Right lobe of liver (tissue), 6 donors: ENCODE measurements at regions not wholly inside any gene's neighbourhood (a gene's known extent, or its start where the extent isn't known, plus 50 kb on each side); places are given as distances from the start of the nearest gene placed in this dataset.
"Not testable (repeated sequence)": the region's sequence is repeated elsewhere in the genome, so short reads cannot be mapped to it uniquely, and the experiment has no call there.

Source experiments
- ATAC-seq, 4 donors: fragments of 200-7000 bp; cut with Tn5 transposase; one replicate each; pipeline ENCODE4 v1.9.1; 2020; ENCODE audit warnings: mild to moderate bottlenecking in 4 of 4, moderate library complexity in 4 of 4
- DNase-seq, 3 donors: peaks; one replicate each; pipeline ENCODE4 v3.0.0-alpha.2; 2020
- H3K27ac ChIP-seq, 3 donors: fragments of 200-600 bp; one replicate each; pipeline ENCODE4 v1.8.0; 2022
- H3K27me3 ChIP-seq, 2 donors: fragments of 200-600 bp; one replicate each; pipeline ENCODE4 v1.8.0; 2022
- H3K36me3 ChIP-seq, 4 donors: fragments of 200-600 bp; sonication (generic) in 1 of 4; one replicate each; pipeline versions ENCODE4 v1.5.1 to v1.8.0; 2017 to 2022; ENCODE audit warnings: control low read depth in 1 of 4
- H3K4me1 ChIP-seq, 4 donors: fragments of 200-600 bp; sonication (generic) in 1 of 4; one replicate each; pipeline versions ENCODE4 v1.5.1 to v1.8.0; 2017 to 2022; ENCODE audit warnings: control low read depth in 1 of 4
- H3K4me3 ChIP-seq, 3 donors: fragments of 200-600 bp; one replicate each; pipeline ENCODE4 v1.8.0; 2022
- H3K9me3 ChIP-seq, 4 donors: fragments of 200-600 bp; sonication (generic) in 1 of 4; one replicate each; pipeline versions ENCODE4 v1.5.1 to v1.8.0; 2017 to 2022; ENCODE audit warnings: control low read depth in 1 of 4
- POLR2A ChIP-seq: fragments of 450-650 bp; IDR thresholded peaks from one replicate; pipeline ENCODE4 v1.6.1; 2017; ENCODE audit warnings: antibody characterized with exemption, mild to moderate bottlenecking
- WGBS: methylation state at CpG from one replicate; pipeline ENCODE4 v1.1.6; 2018; ENCODE audit warnings: low coverage, low lambda C conversion rate; ENCODE audit not compliant: insufficient coverage; ENCODE audit errors: missing lambda C conversion rate; 5-methylcytosine and 5-hydroxymethylcytosine counted together
- intact Hi-C, 2 donors: fragments of 100-400 bp; cut with DNase I; formaldehyde crosslinking; loops; one replicate each; pipeline versions ENCODE4 v1.11.2 to v1.14.1; 2022
- TF ChIP-seq, protein P1 (sequence below), 4 donors: fragments of 200-600 bp in 3 of 4; fragments of 450-650 bp in 1 of 4; IDR thresholded peaks; one replicate each; pipeline versions ENCODE4 v1.5.1 to v1.8.0; 2016 to 2022; ENCODE audit warnings: antibody characterized with exemption in 4 of 4, mild to moderate bottlenecking in 2 of 4
- donor health status: DM: no; HTN: yes; CAD: no.
- donor health status: DM: no; HTN: no; CAD: no.
- donor health status: DM: no; HTN: no; CAD: no.
- donor health status: DM: no; HTN: yes; CAD: no.
- donor health status: DM: no; HTN: yes; CAD: no.

DNA sequence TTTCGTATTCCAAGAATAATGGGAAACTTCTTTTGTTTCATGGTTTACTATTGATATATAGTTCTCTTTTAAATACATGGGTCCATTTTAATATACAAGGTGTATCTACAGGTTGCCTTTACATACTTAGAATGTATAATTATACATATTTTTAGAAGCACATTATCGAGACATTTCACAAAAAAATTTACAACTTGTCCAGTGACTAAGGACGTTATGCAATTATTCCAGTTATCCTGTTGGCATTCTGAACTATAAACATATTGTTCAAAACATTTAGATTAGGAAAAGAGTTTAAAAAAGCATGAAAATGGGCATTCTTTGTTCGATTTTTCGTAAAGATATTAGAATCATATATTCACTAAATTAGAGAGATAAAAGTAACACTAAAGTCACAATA is 344.6 kb upstream of the TMEFF2 start:
- Histone ChIP-seq H3K4me3 (no peak overlapping the region), H3K36me3 (no peaks in the 10 kb centered on the region), H3K9me3 (no peaks in the 10 kb centered on the region), H3K27ac (no peak overlapping the region), H3K4me1 (no peaks in the 10 kb centered on the region), H3K27me3 (no peaks in the 10 kb centered on the region)
- TF ChIP-seq, protein P1, sequence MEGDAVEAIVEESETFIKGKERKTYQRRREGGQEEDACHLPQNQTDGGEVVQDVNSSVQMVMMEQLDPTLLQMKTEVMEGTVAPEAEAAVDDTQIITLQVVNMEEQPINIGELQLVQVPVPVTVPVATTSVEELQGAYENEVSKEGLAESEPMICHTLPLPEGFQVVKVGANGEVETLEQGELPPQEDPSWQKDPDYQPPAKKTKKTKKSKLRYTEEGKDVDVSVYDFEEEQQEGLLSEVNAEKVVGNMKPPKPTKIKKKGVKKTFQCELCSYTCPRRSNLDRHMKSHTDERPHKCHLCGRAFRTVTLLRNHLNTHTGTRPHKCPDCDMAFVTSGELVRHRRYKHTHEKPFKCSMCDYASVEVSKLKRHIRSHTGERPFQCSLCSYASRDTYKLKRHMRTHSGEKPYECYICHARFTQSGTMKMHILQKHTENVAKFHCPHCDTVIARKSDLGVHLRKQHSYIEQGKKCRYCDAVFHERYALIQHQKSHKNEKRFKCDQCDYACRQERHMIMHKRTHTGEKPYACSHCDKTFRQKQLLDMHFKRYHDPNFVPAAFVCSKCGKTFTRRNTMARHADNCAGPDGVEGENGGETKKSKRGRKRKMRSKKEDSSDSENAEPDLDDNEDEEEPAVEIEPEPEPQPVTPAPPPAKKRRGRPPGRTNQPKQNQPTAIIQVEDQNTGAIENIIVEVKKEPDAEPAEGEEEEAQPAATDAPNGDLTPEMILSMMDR (IDR thresholded peaks at IDR 0.05): no peak
- no peak for TF ChIP-seq POLR2A
- no peak for ATAC-seq
- 44% methylated on average over 5 of the region's 5 CpGs for WGBS
- no peak for DNase-seq
- intact Hi-C loops: no loop called here

- no peak for DNase-seq
- Histone ChIP-seq H3K4me3 (no peak overlapping the region), H3K9me3 (no peaks in the 10 kb centered on the region), H3K27me3 (no peaks in the 10 kb centered on the region), H3K27ac (no peak overlapping the region), H3K4me1 (no peaks in the 10 kb centered on the region), H3K36me3 (no peaks in the 10 kb centered on the region)
- TF ChIP-seq POLR2A: no peak
- TF ChIP-seq, protein P1 (IDR thresholded peaks at IDR 0.05): no peak
- intact Hi-C loops: no loop called here
- ATAC-seq: no peak
- 48% methylated on average over 2 of the region's 2 CpGs for WGBS
Measured at GRCh38 chr2:192536922-192537624, 342.3 kb upstream of the TMEFF2 start.

DNA sequence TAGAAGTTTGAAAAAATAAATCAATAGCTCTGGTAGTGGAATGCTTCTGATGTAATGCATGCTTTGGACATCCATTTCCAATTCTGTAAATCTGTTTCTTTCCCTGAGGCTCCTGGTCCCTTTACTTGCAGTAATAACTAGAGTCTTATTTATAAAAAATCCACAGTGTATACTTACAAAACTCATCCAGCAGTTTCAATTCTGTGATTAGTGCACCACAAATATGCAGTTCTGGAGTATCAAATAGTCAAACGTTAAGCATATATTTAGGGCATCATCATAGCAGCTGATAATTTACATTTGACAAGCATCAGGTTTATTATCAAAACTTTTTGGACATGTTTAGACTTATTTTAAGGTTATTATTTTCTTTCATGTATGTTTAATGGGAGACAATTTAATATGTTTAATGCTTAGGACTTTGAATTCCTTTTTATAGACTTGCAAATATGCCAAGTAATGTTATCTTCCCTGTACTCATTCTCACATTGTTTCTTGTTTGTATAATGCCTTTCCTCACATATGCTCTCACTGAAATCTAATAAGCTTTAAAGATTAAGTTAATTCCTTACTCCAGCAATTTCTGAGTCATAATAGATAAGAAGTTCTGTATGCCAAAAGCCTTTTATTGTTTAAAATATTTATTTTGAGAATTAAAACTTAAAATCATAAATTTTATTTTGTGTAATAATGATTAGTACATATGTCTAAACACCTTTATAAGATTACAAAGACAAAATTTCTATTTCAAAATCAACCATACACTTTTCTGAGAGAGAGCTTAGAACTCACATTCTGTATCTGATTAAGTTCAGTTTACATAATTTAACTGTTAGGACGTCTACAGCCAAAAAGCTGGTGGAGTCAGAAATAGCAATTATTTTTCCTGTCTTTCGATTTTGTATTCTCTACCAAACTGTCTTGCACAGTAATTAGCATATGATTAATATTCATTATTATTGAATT is 341.5 kb upstream of the TMEFF2 start:
- DNase-seq (no peak), ATAC-seq (no peak)
- Histone ChIP-seq H3K4me3 (no peak overlapping the region), H3K27ac (no peak overlapping the region), H3K9me3 (no peaks in the 10 kb centered on the region), H3K4me1 (no peaks in the 10 kb centered on the region), H3K36me3 (no peaks in the 10 kb centered on the region), H3K27me3 (no peaks in the 10 kb centered on the region)
- intact Hi-C loops: no loop called here
- TF ChIP-seq, protein P1 (IDR thresholded peaks at IDR 0.05): no peak
- TF ChIP-seq POLR2A: no peak
- WGBS: 39% methylated on average over 3 of the region's 3 CpGs

DNA sequence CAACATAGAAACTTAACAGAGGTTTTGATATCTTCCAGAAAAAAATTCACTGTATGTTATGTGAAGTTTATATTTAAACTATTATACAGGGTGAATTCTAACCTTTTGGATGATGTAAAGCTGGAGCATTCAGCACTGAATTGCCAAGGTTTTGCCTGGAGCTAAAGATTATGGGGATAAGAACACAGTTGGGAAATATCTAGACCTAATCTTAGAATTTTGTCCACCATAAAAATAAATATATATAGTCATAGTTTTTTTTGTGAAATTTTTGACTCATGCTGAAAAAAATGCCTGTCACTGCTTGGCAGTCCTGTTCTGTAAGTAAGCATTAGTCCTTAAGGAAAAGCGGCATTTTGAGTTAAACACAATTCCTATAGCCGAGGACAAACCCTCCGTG is 339.3 kb upstream of the TMEFF2 start:
- H3K36me3 ChIP-seq: no peaks in the 10 kb centered on the region
- ATAC-seq (no peak), DNase-seq (no peak)
- no peak overlapping the region for H3K4me3 ChIP-seq
- TF ChIP-seq, protein P1 (IDR thresholded peaks at IDR 0.05): no peak
- TF ChIP-seq POLR2A: no peak
- no peaks in the 10 kb centered on the region for H3K9me3 ChIP-seq
- H3K27me3 ChIP-seq: no peaks in the 10 kb centered on the region
- intact Hi-C loops: no loop called here
- WGBS: 75% methylated on average over 3 of the region's 3 CpGs
- no peak overlapping the region for H3K27ac ChIP-seq
- H3K4me1 ChIP-seq: no peaks in the 10 kb centered on the region

GRCh38 chr2:192524642-192525251 is 330.0 kb upstream of the TMEFF2 start:
- intact Hi-C loops, H3K36me3 ChIP-seq, H3K27ac ChIP-seq, ATAC-seq, DNase-seq, H3K4me3 ChIP-seq, H3K27me3 ChIP-seq, H3K4me1 ChIP-seq, H3K9me3 ChIP-seq: not testable (repeated sequence)
- WGBS: 86% methylated on average over 4 of the region's 10 CpGs

- H3K4me1 ChIP-seq, H3K27ac ChIP-seq, H3K4me3 ChIP-seq, H3K9me3 ChIP-seq, H3K36me3 ChIP-seq, ATAC-seq, intact Hi-C loops, H3K27me3 ChIP-seq, DNase-seq: not testable (repeated sequence)
- 100% methylated on average over 1 of the region's 3 CpGs for WGBS
Measured at GRCh38 chr2:192524214-192524613, 329.5 kb upstream of the TMEFF2 start.
